Mammary epithelial cell (primary cell): ENCODE measurements at regions not wholly inside any gene's neighbourhood (a gene's known extent, or its start where the extent isn't known, plus 50 kb on each side); places are given as distances from the start of the nearest gene placed in this dataset.

Experiments
- CTCF ChIP-seq, 2 donors: IDR thresholded peaks in 1 of 2; conservative IDR thresholded peaks in 1 of 2; 2 replicates each; pipeline ENCODE4 v1.5.1; 2011 to 2012; ENCODE audit warnings: inconsistent platforms in 2 of 2, low read length in 2 of 2, mild to moderate bottlenecking in 2 of 2, control low read depth in 1 of 2, low read depth in 1 of 2; ENCODE audit not compliant: insufficient read depth in 1 of 2; ENCODE audit errors: extremely low read depth in 1 of 2
- EZH2 ChIP-seq: IDR thresholded peaks from 2 replicates; pipeline ENCODE4 v1.6.1; 2012; ENCODE audit warnings: low read length, inconsistent platforms, borderline replicate concordance

DNA sequence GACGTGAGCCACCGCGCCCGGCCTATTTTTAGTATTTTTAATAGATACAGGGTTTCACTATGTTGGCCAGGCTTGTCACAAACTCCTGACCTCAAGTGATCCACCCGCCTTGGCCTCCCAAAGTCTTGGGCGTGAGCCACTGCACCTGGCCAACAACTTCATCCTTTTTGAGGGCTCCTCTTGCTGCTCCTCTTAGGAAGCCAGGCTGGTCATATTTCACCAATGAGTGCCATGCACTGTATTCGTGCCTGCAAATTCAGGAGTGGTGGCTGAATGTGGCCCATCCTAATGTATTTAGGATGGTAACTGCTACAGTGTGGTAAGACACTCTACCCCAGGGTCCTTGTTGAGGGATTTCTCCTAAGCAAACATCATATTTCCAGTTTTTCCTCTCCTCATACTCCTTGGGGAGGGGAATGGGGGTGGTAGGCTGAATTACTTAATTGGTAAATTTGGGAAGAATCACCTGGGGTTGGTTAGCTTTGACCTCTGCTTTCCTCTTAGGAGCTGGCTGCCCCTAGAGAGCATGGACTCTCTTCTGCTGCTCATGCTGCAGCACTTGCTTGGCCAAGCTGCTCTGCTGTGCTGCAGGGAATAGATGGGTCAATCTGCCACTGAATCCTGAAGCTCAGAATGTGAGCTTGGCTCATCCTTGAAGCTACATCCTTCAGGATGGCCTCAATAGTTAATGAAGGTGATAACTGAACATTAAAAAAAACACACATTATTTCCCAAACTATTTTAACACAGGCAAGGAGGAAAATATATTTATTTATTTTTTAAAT, 167.4 kb downstream of the HS3ST1 start:
- TF ChIP-seq CTCF (conservative IDR thresholded peaks at IDR 0.05 in 1 of 2, IDR thresholded peaks at IDR 0.05 in 1 of 2; ENCODE audit: extremely low read depth in 1 of 2, insufficient read depth in 1 of 2, low read depth in 1 of 2, low read length in 2 of 2) (no peak), EZH2 (no peak)
